Astrocyte of the cerebellum (primary cell): ENCODE measurements at regions not wholly inside any gene's neighbourhood (a gene's known extent, or its start where the extent isn't known, plus 50 kb on each side); places are given as distances from the start of the nearest gene placed in this dataset.

ENCODE experiments used
- DNase-seq: peaks from one replicate; pipeline ENCODE4 v3.0.0-alpha.2; 2011; ENCODE audit warnings: low read depth
- H3K4me3 ChIP-seq: 2 replicates; pipeline ENCODE4 v1.5.1; 2011; ENCODE audit warnings: mild to moderate bottlenecking, low read depth, low read length, moderate library complexity
- in situ Hi-C: cut with HindIII; loops from 2 replicates; pipeline ENCODE4 v1.10.0; 2017; ENCODE audit warnings: low sequenced_read_pairs
- TF ChIP-seq, protein P1 (sequence below): IDR thresholded peaks from 2 replicates; pipeline ENCODE4 v1.5.1; 2012; ENCODE audit warnings: low read length, low read depth, moderate library complexity, mild to moderate bottlenecking; ENCODE audit errors: missing control alignments

DNA sequence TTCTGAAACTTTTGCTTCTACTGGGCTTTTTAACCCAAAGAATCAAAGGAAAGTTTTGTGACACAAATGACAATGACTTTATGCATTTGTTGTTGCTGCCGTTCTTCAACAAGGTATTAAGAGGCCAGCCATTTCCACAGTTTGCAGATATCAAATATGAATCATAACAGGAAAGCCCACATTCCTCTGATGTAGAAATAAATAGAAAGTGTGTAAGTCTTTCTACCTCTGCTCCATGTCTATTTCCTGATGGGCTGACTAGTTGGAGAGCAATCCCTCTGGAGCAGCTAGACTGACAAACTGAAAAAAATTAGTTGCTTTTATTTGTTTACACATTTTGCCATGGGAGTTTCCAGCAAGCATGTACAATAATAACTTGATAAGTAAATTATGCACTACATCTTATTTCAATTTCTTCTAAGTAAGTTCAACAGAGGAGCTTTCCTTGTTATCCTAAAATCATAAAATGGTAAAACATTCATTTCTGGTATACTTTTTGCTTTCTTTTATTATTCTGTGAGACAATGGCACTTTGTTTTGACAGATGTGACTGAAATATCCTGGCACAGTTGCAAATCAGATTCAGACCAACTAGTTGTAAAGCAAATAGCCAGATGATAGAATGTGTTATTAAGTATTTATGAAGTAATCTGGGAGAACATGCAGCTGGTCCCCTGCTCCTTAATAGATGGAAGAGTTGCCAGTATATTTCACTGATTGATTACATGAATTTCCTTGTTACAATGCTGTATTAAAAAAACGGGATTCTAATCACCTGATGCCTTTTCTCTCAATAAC, 266.7 kb downstream of the METTL4 start:
- TF ChIP-seq, protein P1, sequence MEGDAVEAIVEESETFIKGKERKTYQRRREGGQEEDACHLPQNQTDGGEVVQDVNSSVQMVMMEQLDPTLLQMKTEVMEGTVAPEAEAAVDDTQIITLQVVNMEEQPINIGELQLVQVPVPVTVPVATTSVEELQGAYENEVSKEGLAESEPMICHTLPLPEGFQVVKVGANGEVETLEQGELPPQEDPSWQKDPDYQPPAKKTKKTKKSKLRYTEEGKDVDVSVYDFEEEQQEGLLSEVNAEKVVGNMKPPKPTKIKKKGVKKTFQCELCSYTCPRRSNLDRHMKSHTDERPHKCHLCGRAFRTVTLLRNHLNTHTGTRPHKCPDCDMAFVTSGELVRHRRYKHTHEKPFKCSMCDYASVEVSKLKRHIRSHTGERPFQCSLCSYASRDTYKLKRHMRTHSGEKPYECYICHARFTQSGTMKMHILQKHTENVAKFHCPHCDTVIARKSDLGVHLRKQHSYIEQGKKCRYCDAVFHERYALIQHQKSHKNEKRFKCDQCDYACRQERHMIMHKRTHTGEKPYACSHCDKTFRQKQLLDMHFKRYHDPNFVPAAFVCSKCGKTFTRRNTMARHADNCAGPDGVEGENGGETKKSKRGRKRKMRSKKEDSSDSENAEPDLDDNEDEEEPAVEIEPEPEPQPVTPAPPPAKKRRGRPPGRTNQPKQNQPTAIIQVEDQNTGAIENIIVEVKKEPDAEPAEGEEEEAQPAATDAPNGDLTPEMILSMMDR = no peak
- H3K4me3 ChIP-seq = no peak overlapping the region
- no peak for DNase-seq
- in situ Hi-C loops = no loop called here

DNA sequence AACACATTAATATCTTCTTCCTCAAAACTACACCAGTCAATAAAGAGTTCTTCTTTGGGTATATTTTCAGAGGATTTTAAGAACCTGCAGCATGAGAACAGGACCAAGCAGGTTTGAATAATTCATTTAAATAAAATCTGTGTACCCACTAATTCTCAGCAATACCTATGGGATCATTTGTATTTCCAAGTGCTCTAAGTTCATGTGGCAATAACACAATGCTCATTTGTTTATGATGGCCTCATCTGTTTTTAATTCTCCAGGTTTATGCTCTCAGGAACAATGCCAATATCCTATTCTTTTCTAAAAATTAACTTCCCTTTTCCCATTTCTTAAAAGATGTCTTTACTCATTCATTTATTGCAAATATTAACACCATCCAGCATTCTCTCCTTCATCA, 264.7 kb downstream of the METTL4 start:
- DNase-seq = no peak
- TF ChIP-seq, protein P1 = no peak
- in situ Hi-C loops = no loop called here
- H3K4me3 ChIP-seq = no peak overlapping the region

DNA sequence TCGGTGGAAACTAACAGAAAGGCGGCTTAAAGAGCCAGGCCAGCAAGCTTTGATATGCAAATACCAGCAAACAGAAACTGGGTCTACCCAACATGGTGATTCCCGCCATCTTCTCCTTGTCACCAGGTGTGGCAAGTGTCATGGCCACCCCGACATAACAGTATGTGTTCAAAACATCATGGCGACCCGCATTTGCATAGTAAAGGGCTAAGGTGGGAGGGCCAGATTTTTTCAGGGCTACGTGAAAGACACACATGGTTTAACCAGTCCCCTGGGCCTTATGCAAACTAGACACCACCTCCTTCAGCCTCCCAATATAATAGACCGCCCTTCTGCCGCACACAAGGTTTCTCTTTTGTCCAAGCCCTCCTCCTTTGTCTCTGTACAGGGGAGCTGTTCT, 260.4 kb downstream of the METTL4 start:
- in situ Hi-C loops = no loop called here
- no peak for DNase-seq
- TF ChIP-seq, protein P1 = no peak
- H3K4me3 ChIP-seq = no peak overlapping the region

DNA sequence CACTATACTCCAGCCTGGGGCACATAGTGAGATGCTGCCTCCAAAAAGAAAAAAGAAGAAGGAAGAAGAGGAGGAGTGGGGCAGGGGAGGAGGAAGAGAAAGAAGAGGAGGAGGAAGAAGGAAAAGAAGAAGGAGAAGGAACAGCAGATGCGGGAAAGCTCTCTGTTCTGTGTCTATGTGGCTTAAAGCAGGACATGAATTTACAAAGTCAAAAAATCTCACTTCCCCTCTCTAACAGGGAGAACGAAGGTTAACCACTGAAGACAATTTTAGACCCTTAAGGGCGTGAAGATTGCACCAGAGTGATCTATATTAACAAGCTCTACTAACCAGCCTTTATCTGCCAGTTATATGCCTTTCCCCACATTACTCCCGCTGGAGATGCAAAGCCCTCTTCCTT, 258.9 kb downstream of the METTL4 start:
- H3K4me3 ChIP-seq = no peak overlapping the region
- TF ChIP-seq, protein P1 = no peak
- in situ Hi-C loops = no loop called here

DNA sequence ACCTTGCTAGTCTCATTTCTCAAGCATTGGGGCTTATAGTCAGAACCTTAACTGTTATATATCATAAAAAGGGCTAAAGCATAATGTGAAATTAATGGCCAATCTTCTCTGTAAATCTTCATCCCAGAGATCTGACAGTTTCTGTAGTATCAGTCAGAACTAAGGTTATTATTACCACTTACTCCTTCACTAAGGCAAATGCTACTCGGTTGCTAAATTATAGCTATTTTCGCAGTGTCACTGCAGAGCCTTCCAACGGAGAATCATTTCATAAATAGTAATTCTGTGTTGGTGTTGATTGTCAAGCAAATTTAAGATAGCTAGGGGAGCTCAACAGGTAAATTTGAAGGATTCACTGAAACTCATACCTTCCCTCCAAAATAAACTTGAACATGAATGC, 258.0 kb downstream of the METTL4 start:
- TF ChIP-seq, protein P1 = no peak
- no peak overlapping the region for H3K4me3 ChIP-seq
- in situ Hi-C loops = no loop called here
- DNase-seq = no peak

More for the DNA sequence above, 258.9 kb downstream of the METTL4 start:
- no peak for DNase-seq

DNA sequence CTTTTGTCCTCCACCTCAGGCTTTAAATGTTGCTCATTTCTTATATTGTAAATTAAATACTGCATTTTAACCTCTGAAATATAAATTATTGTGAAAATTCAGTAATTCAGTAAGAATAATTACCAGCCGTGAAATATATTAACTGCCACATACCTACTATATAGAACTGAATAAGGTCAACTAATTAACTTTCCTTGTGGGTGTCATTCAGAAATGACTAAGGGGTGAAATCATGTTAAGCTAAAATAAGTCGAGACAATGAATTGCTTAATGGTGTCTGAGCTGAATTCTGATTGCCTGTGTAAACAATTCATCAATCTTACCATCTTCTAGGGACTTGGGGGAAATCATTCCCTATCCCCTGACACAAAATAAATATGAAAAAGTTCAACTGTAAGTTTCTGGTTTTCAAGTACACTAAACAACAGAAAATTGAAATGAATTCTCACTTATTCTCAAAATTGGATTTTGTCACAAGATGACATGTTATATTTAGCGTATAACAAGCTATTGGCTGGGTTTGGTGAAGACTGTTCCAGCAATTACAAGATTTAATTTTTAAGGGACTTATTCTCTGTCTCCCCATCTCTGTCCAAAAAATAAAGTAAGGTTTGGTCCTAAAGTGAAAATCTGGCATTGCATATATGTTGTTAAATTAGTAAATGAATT, 255.1 kb downstream of the METTL4 start:
- H3K4me3 ChIP-seq = no peak overlapping the region
- in situ Hi-C loops = no loop called here
- TF ChIP-seq, protein P1 = no peak
- no peak for DNase-seq
